ENCODE measurements at regions not wholly inside any gene's neighbourhood (a gene's known extent, or its start where the extent isn't known, plus 50 kb on each side); places are given as distances from the start of the nearest gene placed in this dataset.

GRCh38 chr4:138845054-138845453, 170.5 kb upstream of the NOCT start:
- TF ChIP-seq CTCF (conservative IDR thresholded peaks at IDR 0.05; ENCODE audit: control insufficient read depth, insufficient read depth, low read depth, low read length): no peak
- no peak for DNase-seq (ENCODE audit: low read depth)
- no peak overlapping the region for H3K4me3 ChIP-seq (ENCODE audit: control insufficient read depth, low read depth, low read length)

- DNase-seq (ENCODE audit: low read depth): no peak
- no peak for TF ChIP-seq CTCF (conservative IDR thresholded peaks at IDR 0.05; ENCODE audit: control insufficient read depth, insufficient read depth, low read depth, low read length)
- H3K4me3 ChIP-seq (ENCODE audit: control insufficient read depth, low read depth, low read length): no peak overlapping the region
Observed at GRCh38 chr4:138843616-138844015, 172.0 kb upstream of the NOCT start.

- no peak overlapping the region for H3K4me3 ChIP-seq (ENCODE audit: control insufficient read depth, low read depth, low read length)
- no peak for DNase-seq (ENCODE audit: low read depth)
- no peak for TF ChIP-seq CTCF (conservative IDR thresholded peaks at IDR 0.05; ENCODE audit: control insufficient read depth, insufficient read depth, low read depth, low read length)
Observed at GRCh38 chr4:138841343-138841742, 174.2 kb upstream of the NOCT start.

- DNase-seq (ENCODE audit: low read depth): no peak
- H3K4me3 ChIP-seq (ENCODE audit: control insufficient read depth, low read depth, low read length): no peak overlapping the region
- TF ChIP-seq CTCF (conservative IDR thresholded peaks at IDR 0.05; ENCODE audit: control insufficient read depth, insufficient read depth, low read depth, low read length): no peak
Observed at GRCh38 chr4:138838251-138838650, 177.3 kb upstream of the NOCT start.

GRCh38 chr4:138835832-138836533, 179.6 kb upstream of the NOCT start:
- H3K4me3 ChIP-seq (ENCODE audit: control insufficient read depth, low read depth, low read length): no peak overlapping the region
- peak; percentile 6 for TF ChIP-seq CTCF (conservative IDR thresholded peaks at IDR 0.05; ENCODE audit: control insufficient read depth, insufficient read depth, low read depth, low read length)

GRCh38 chr4:138833974-138834373, 181.6 kb upstream of the NOCT start:
- DNase-seq (ENCODE audit: low read depth): no peak
- H3K4me3 ChIP-seq (ENCODE audit: control insufficient read depth, low read depth, low read length): no peak overlapping the region
- no peak for TF ChIP-seq CTCF (conservative IDR thresholded peaks at IDR 0.05; ENCODE audit: control insufficient read depth, insufficient read depth, low read depth, low read length)

More at GRCh38 chr4:138835832-138836533, 179.6 kb upstream of the NOCT start:
- peak; percentile 50 for DNase-seq (ENCODE audit: low read depth)

All from fibroblast of mammary gland (primary cell).